Activated CD8-positive, alpha-beta T cell treated with anti-CD3 and anti-CD28 coated beads for 36 hours (primary cell): ENCODE measurements at regions not wholly inside any gene's neighbourhood (a gene's known extent, or its start where the extent isn't known, plus 50 kb on each side); places are given as distances from the start of the nearest gene placed in this dataset.

ENCODE experiments used
- ATAC-seq: fragments of 200-7000 bp; cut with Tn5 transposase; one replicate; pipeline ENCODE4 v1.10.0; 2021; ENCODE audit warnings: mild to moderate bottlenecking, moderate library complexity
- CTCF ChIA-PET: fragments of 350-600 bp; sonication (Branson Sonifier 250); formaldehyde crosslinking; loops from one replicate; lab custom pipeline; 2021; ENCODE audit warnings: antibody characterized with exemption; lab: Charles Lee
- POLR2A ChIA-PET: fragments of 350-600 bp; sonication (Branson Sonifier 250); formaldehyde crosslinking; loops from one replicate; lab custom pipeline; 2021; ENCODE audit warnings: antibody characterized with exemption; lab: Charles Lee
- DNase-seq: peaks from one replicate; pipeline ENCODE4 v3.0.0-alpha.2; 2020
- H3K27ac Mint-ChIP-seq: one replicate; pipeline ENCODE4 v1.8.0; 2021; ENCODE audit warnings: mild to moderate bottlenecking, mixed read lengths
- H3K27me3 Mint-ChIP-seq: one replicate; pipeline ENCODE4 v1.8.0; 2021; ENCODE audit warnings: mixed read lengths
- H3K36me3 Mint-ChIP-seq: one replicate; pipeline ENCODE4 v1.8.0; 2021; ENCODE audit warnings: low read depth, mixed read lengths
- H3K4me1 Mint-ChIP-seq: one replicate; pipeline ENCODE4 v1.8.0; 2021; ENCODE audit warnings: low read depth, mixed read lengths
- H3K4me3 Mint-ChIP-seq: one replicate; pipeline ENCODE4 v1.8.0; 2021; ENCODE audit warnings: mild to moderate bottlenecking, moderate library complexity, mixed read lengths
- H3K9me3 Mint-ChIP-seq: one replicate; pipeline ENCODE4 v1.8.0; 2021; ENCODE audit warnings: mixed read lengths
- intact Hi-C: fragments of 100-400 bp; cut with micrococcal nuclease; formaldehyde crosslinking; loops from one replicate; pipeline ENCODE4 v1.10.0; 2022
- TF ChIP-seq, protein P1 (sequence below): fragments of 200-600 bp; IDR thresholded peaks from one replicate; pipeline ENCODE4 v1.8.0; 2022; ENCODE audit warnings: antibody characterized with exemption, mild to moderate bottlenecking

DNA sequence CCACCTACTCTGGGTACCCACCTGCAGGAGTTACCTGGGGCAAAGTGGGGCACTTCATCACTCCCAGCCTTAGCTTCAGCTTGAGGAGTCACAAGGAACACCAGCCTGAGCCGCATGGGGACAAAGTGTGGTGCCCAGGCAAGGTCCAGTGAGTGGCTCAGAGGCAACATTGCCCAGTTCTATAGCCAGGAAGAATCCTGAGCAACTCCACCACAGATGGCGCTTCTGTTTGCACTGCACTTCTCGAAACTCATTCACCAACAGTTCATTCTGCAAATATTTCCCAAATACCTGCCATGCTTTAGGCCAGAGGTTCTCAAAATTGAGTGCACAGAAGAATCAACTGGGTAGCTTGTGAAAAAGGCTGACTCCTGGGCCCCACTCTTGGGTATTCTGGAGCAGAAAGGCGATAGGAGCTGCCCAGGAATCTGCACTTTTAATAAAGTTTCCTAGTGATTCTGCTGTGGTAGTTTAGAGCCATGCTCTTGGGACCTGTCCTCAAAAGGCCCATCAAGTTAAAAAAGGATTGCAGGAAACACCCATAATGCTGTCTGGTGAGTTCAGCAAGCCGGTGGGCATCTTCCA lies 83.1 kb downstream of the VEGFA start:
- Mint-ChIP-seq H3K27ac (no peak overlapping the region), H3K9me3 (no peaks in the 10 kb centered on the region), H3K4me3 (no peak overlapping the region), H3K4me1 (no peaks in the 10 kb centered on the region), H3K36me3 (no peaks in the 10 kb centered on the region), H3K27me3 (no peaks in the 10 kb centered on the region)
- TF ChIP-seq, protein P1, sequence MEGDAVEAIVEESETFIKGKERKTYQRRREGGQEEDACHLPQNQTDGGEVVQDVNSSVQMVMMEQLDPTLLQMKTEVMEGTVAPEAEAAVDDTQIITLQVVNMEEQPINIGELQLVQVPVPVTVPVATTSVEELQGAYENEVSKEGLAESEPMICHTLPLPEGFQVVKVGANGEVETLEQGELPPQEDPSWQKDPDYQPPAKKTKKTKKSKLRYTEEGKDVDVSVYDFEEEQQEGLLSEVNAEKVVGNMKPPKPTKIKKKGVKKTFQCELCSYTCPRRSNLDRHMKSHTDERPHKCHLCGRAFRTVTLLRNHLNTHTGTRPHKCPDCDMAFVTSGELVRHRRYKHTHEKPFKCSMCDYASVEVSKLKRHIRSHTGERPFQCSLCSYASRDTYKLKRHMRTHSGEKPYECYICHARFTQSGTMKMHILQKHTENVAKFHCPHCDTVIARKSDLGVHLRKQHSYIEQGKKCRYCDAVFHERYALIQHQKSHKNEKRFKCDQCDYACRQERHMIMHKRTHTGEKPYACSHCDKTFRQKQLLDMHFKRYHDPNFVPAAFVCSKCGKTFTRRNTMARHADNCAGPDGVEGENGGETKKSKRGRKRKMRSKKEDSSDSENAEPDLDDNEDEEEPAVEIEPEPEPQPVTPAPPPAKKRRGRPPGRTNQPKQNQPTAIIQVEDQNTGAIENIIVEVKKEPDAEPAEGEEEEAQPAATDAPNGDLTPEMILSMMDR, result no peak
- intact Hi-C loops, result no loop called here
- ChIA-PET CTCF (no interaction called here), POLR2A (no interaction called here)
- DNase-seq, result no peak
- no peak for ATAC-seq

DNA sequence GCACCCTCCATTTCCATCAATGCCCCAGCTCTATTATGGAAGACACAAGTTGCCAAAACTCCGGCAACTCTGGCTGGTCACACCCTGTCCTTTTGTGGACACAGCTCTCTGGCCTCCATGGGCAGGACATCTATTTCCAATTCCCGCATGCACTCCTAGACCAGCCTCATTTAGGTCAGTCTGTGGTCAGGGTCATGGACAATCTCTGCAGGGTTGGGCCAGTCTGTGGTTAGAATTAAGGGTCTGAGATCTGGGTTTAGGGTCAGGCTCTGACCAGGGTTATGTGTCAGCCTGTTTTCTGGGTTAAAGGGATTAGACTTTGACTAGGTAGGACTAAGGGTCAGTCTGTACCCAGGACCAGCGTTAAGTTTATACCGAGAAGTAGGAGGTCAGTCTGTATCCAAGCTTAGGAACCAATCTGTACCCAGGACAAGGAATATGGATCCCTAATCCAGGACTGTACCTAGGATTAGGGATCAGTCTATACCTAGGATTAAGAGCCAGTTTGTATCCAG lies 82.4 kb downstream of the VEGFA start:
- no peaks in the 10 kb centered on the region for H3K36me3 Mint-ChIP-seq
- no peaks in the 10 kb centered on the region for H3K27me3 Mint-ChIP-seq
- DNase-seq, result no peak
- TF ChIP-seq, protein P1, result no peak
- no peak for ATAC-seq
- H3K27ac Mint-ChIP-seq, result no peak overlapping the region
- no peak overlapping the region for H3K4me3 Mint-ChIP-seq
- H3K9me3 Mint-ChIP-seq, result no peaks in the 10 kb centered on the region
- intact Hi-C loops, result no loop called here
- no peaks in the 10 kb centered on the region for H3K4me1 Mint-ChIP-seq
- POLR2A ChIA-PET, result no interaction called here
- CTCF ChIA-PET, result no interaction called here

DNA sequence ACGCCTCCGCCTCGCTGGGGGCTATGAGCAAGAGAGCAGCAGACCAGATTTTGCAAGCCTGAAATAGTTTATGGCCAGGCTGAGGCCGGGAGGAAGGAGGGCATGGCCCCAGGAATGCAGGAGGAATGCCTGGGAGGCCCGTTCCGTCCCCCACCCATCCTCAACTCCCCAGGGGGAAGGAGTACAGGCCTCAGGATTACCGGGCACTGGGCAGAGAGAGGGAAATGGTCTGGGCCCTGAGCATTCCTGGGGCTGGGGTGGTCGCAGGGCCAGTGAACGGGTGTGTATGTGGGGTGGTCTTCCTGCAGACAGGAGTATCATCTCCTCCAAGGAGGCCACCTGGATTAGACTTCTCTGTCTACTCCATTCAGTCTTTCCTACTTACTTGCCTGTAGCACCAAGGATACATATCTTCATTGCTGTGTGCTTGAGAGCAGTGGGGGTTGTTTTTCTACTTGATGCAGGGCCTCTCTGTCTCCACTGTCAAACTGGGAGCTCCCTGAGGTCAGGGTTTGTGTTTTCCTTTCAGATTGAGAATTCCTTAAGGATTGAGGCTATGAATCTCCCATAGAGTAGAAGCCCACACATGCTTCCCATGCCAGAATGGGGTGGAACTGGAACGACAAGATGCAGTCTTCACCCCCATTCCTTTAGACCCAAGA lies 81.3 kb downstream of the VEGFA start:
- TF ChIP-seq, protein P1, result no peak
- Mint-ChIP-seq H3K27ac (no peak overlapping the region), H3K4me3 (no peak overlapping the region), H3K4me1 (no peaks in the 10 kb centered on the region), H3K27me3 (no peaks in the 10 kb centered on the region), H3K36me3 (no peaks in the 10 kb centered on the region), H3K9me3 (no peaks in the 10 kb centered on the region)
- intact Hi-C loops, result no loop called here
- no peak for DNase-seq
- ChIA-PET POLR2A (no interaction called here), CTCF (no interaction called here)
- no peak for ATAC-seq

DNA sequence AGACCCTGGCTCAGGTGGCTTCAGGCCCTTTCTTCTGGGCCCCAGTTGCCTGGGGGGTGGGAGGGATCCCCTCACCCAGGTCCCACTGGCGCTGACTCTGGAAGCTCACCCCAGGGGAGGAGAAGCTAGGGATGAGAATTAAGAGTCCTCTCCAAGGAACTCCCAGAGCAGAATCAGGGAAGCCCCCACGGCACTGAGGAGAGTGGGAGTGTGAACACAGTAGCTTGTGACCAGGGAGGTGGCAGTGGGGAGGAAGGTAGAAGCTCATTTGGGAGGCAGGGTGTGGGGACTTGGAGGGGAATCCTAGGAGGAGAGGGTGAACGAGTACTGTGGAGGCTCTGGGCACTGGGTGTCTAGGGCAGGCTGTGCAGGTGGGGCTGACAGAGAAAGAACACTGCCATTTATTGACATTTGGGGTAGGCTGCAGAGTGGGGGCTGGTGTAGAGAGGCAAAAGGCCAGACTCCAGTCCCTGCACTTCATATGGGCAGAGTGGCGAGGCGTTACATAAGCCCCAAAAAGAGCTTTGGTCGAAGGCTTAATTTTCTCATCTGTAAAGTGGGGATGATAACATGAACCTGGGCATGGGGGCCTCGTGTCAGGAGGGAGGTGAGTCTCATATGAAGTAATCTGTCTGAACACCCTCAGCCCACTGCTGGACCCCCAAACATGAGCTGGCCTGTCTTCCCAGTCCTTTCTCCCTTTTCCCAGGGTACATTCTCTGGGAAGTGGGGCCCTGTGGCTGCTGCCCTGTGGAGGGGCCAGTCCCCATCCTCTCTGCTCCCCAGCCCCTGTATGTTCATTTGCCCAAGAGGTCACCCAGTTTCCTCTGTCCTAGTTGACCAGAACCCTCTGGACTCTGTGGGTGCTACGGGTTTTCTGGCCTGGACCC lies 80.5 kb downstream of the VEGFA start:
- Mint-ChIP-seq H3K9me3 (no peaks in the 10 kb centered on the region), H3K27ac (no peak overlapping the region), H3K4me3 (no peak overlapping the region), H3K27me3 (no peaks in the 10 kb centered on the region), H3K4me1 (no peaks in the 10 kb centered on the region), H3K36me3 (no peaks in the 10 kb centered on the region)
- DNase-seq (no peak), ATAC-seq (no peak)
- POLR2A ChIA-PET, result no interaction called here
- TF ChIP-seq, protein P1, result no peak
- CTCF ChIA-PET, result no interaction called here
- intact Hi-C loops, result no loop called here

- Mint-ChIP-seq H3K9me3 (no peaks in the 10 kb centered on the region), H3K4me1 (no peaks in the 10 kb centered on the region), H3K27ac (no peak overlapping the region), H3K4me3 (no peak overlapping the region), H3K27me3 (peaks cover 2% of the 10 kb centered on the region), H3K36me3 (no peaks in the 10 kb centered on the region)
- ATAC-seq (no peak), DNase-seq (no peak)
- intact Hi-C loops, result no loop called here
- POLR2A ChIA-PET, result no interaction called here
- TF ChIP-seq, protein P1, result no peak
- CTCF ChIA-PET, result no interaction called here
Observed at GRCh38 chr6:43849844-43850243, 79.8 kb downstream of the VEGFA start.
